ENCODE measurements at regions not wholly inside any gene's neighbourhood (a gene's known extent, or its start where the extent isn't known, plus 50 kb on each side); places are given as distances from the start of the nearest gene placed in this dataset.

DNA sequence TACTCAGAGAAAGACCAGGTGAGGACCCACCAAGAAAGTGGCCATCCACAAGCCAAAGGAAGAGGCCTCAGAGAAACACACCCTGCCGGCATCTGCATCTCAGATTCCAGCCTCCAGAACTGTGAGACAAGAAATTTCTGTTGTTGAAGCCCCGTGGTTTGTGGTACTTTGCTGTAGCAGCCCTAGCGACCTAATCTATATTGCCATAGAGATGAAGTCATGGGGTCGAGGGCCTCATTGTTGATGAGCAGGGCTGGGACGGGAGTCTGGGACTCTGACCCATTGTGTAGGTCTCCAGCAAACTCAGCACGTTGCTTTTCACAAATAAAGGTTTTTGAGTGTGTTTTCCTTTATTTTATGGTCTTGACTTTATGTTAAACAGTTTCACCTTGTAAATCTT lies 174.9 kb downstream of the TNFSF13B start:
- intact Hi-C loops (cut with micrococcal nuclease), result no loop called here
- TF ChIP-seq, protein P1, sequence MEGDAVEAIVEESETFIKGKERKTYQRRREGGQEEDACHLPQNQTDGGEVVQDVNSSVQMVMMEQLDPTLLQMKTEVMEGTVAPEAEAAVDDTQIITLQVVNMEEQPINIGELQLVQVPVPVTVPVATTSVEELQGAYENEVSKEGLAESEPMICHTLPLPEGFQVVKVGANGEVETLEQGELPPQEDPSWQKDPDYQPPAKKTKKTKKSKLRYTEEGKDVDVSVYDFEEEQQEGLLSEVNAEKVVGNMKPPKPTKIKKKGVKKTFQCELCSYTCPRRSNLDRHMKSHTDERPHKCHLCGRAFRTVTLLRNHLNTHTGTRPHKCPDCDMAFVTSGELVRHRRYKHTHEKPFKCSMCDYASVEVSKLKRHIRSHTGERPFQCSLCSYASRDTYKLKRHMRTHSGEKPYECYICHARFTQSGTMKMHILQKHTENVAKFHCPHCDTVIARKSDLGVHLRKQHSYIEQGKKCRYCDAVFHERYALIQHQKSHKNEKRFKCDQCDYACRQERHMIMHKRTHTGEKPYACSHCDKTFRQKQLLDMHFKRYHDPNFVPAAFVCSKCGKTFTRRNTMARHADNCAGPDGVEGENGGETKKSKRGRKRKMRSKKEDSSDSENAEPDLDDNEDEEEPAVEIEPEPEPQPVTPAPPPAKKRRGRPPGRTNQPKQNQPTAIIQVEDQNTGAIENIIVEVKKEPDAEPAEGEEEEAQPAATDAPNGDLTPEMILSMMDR (IDR thresholded peaks at IDR 0.05), result no peak
- H3K27me3 Mint-ChIP-seq, result no peaks in the 10 kb centered on the region
- DNase-seq (no peak), ATAC-seq (no peak)
- no peaks in the 10 kb centered on the region for H3K4me1 Mint-ChIP-seq (ENCODE audit: low read depth)
- H3K9me3 Mint-ChIP-seq, result no peaks in the 10 kb centered on the region
- ChIA-PET POLR2A (no interaction called here), CTCF (no interaction called here)
- no peak overlapping the region for H3K27ac Mint-ChIP-seq
- no peak overlapping the region for H3K4me3 Mint-ChIP-seq
- H3K36me3 Mint-ChIP-seq (ENCODE audit: low read depth), result no peaks in the 10 kb centered on the region

DNA sequence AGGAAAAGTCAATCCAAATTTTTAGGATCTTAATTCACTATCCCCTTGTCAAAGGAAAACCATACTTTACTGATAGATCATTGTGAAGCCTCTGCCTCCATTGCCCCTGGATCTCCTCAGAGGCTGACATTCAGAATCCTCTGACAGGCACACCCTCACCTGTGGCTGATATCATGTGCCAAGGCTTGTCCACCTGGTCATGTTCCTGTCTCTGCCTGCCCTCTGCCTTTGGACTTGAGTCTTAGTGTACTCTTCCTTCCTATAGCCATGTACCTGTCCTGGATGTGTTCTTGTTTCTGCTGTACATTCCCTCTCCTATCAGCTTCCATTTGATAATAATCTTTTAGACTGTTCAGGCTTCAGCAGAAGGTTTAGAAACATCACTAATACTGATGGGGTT lies 179.4 kb downstream of the TNFSF13B start:
- Mint-ChIP-seq H3K9me3 (no peaks in the 10 kb centered on the region), H3K27ac (no peak overlapping the region), H3K36me3 (ENCODE audit: low read depth) (no peaks in the 10 kb centered on the region), H3K4me3 (no peak overlapping the region), H3K4me1 (ENCODE audit: low read depth) (no peaks in the 10 kb centered on the region), H3K27me3 (no peaks in the 10 kb centered on the region)
- DNase-seq, result no peak
- POLR2A ChIA-PET, result no interaction called here
- ATAC-seq, result no peak
- CTCF ChIA-PET, result no interaction called here
- TF ChIP-seq, protein P1 (IDR thresholded peaks at IDR 0.05), result no peak
- intact Hi-C loops (cut with micrococcal nuclease), result no loop called here

DNA sequence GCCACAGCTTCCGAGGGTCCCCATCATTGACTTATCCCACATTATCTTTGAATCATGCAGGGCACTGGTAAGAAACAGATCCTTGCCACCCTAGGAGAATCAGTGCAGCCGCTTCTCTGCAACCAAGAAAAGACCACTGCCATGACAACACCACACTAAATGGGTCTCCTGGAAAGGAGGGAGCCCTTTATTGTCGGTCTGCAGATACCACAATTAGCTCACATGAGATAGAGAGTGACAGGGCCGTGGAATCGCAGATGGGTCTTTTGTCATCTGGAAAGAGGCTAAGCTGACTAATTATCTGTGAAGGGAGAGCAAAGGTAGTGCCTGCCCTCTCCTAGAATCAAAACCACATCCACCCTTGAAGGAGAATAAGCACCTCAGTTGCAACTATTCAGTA lies 178.3 kb upstream of the MYO16 start:
- Mint-ChIP-seq H3K27ac (no peak overlapping the region), H3K4me3 (no peak overlapping the region), H3K4me1 (ENCODE audit: low read depth) (no peaks in the 10 kb centered on the region), H3K9me3 (no peaks in the 10 kb centered on the region), H3K27me3 (no peaks in the 10 kb centered on the region), H3K36me3 (ENCODE audit: low read depth) (no peaks in the 10 kb centered on the region)
- POLR2A ChIA-PET, result no interaction called here
- CTCF ChIA-PET, result no interaction called here
- no peak for ATAC-seq
- intact Hi-C loops (cut with micrococcal nuclease), result no loop called here
- TF ChIP-seq, protein P1 (IDR thresholded peaks at IDR 0.05), result no peak
- no peak for DNase-seq

DNA sequence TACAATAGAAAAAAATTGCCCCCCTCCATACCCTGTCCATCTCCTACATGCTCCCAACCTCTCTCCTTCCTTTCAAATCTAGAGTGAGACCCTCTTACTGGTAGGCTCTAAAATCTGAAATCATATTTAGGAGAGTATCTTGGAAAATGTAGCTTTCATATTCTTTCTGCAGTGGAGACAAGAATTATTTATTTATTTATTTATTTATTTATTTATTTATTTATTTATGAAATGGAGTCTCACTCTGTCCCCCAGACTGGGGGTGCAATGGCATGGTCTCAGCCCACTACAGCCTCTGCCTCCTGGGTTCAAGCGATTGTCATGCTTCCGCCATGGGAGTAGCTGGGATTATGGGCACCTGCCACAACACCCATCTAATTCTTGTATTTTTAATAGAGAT lies 174.1 kb upstream of the MYO16 start:
- Mint-ChIP-seq H3K4me3 (no peak overlapping the region), H3K9me3 (no peaks in the 10 kb centered on the region), H3K27me3 (peaks cover 2% of the 10 kb centered on the region), H3K36me3 (ENCODE audit: low read depth) (no peaks in the 10 kb centered on the region), H3K27ac (no peak overlapping the region), H3K4me1 (ENCODE audit: low read depth) (no peaks in the 10 kb centered on the region)
- intact Hi-C loops (cut with micrococcal nuclease), result no loop called here
- ChIA-PET CTCF (no interaction called here), POLR2A (no interaction called here)
- TF ChIP-seq, protein P1 (IDR thresholded peaks at IDR 0.05), result no peak
- no peak for DNase-seq
- no peak for ATAC-seq

DNA sequence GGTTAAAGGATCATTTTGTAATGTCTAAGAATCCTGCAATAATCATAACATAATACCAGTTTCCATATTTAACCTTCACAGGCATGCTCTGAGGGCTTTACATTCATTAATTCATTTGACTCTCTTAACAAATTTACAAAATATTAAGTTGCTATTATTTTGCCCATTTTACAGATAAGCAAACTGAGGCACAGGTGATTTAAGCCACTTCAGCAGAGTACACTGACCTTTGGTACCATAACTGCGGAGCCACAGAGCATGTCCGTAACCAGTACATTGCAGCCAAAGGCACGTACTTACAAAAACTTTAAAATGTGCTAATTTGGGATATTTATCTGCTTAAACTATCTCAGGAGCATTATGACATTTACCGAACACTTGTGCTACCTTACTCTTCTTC lies 169.4 kb upstream of the MYO16 start:
- Mint-ChIP-seq H3K36me3 (ENCODE audit: low read depth) (no peaks in the 10 kb centered on the region), H3K4me3 (no peak overlapping the region), H3K4me1 (ENCODE audit: low read depth) (no peaks in the 10 kb centered on the region), H3K27me3 (peaks cover 2% of the 10 kb centered on the region), H3K27ac (no peak overlapping the region), H3K9me3 (no peaks in the 10 kb centered on the region)
- intact Hi-C loops (cut with micrococcal nuclease), result no loop called here
- ATAC-seq (no peak), DNase-seq (no peak)
- ChIA-PET POLR2A (no interaction called here), CTCF (no interaction called here)
- TF ChIP-seq, protein P1 (IDR thresholded peaks at IDR 0.05), result no peak

Data from activated CD8-positive, alpha-beta T cell treated with anti-CD3 and anti-CD28 coated beads for 36 hours (primary cell).